ENCODE measurements at regions not wholly inside any gene's neighbourhood (a gene's known extent, or its start where the extent isn't known, plus 50 kb on each side); places are given as distances from the start of the nearest gene placed in this dataset.
A peak's percentile ranks its signal among the peaks of the same experiment; 100 is the strongest.

- no peak for DNase-seq (ENCODE audit: low spot score)
Measured at GRCh38 chr11:62073061-62073460, 50.8 kb upstream of the INCENP start.

- DNase-seq (ENCODE audit: low spot score): no peak
Measured at GRCh38 chr11:62071408-62071807, 52.4 kb upstream of the INCENP start.

GRCh38 chr11:62069986-62070919 is 53.6 kb upstream of the INCENP start:
- no peak for DNase-seq (ENCODE audit: low spot score)

GRCh38 chr11:62069374-62069773 is 54.4 kb upstream of the INCENP start:
- DNase-seq (ENCODE audit: low spot score): no peak

- DNase-seq (ENCODE audit: low spot score): no peak
Measured at GRCh38 chr11:62068730-62069129, 55.1 kb upstream of the INCENP start.

- no peak for DNase-seq (ENCODE audit: low spot score)
Measured at GRCh38 chr11:62067741-62068140, 56.1 kb upstream of the INCENP start.

- no peak for DNase-seq (ENCODE audit: low spot score)
Measured at GRCh38 chr11:62064221-62064620, 59.6 kb upstream of the INCENP start.

- no peak for DNase-seq (ENCODE audit: low spot score)
Measured at GRCh38 chr11:62062223-62062861, 61.5 kb upstream of the INCENP start.

GRCh38 chr11:62061356-62062222 is 62.2 kb upstream of the INCENP start:
- no peak for DNase-seq (ENCODE audit: low spot score)

- no peak for DNase-seq (ENCODE audit: low spot score)
Measured at GRCh38 chr11:62057069-62057468, 66.7 kb upstream of the INCENP start.

GRCh38 chr11:62055970-62056369 is 67.8 kb upstream of the INCENP start:
- no peak for DNase-seq (ENCODE audit: low spot score)

GRCh38 chr11:62054484-62055121 is 69.2 kb upstream of the INCENP start:
- peak; percentile 6 for DNase-seq (ENCODE audit: low spot score)

GRCh38 chr11:62054081-62054480 is 69.7 kb upstream of the INCENP start:
- no peak for DNase-seq (ENCODE audit: low spot score)

- DNase-seq (ENCODE audit: low spot score): no peak
Measured at GRCh38 chr11:62050716-62051115, 73.1 kb upstream of the INCENP start.

- no peak for DNase-seq (ENCODE audit: low spot score)
Measured at GRCh38 chr11:62048100-62048499, 75.7 kb upstream of the INCENP start.

GRCh38 chr11:62046568-62047100 is 77.2 kb upstream of the INCENP start:
- DNase-seq (ENCODE audit: low spot score): no peak

GRCh38 chr11:62044639-62045121 is 77.2 kb upstream of the FTH1 start:
- no peak for DNase-seq (ENCODE audit: low spot score)

GRCh38 chr11:62035293-62035692 is 67.9 kb upstream of the FTH1 start:
- DNase-seq (ENCODE audit: low spot score): no peak

- no peak for DNase-seq (ENCODE audit: low spot score)
Measured at GRCh38 chr11:62034036-62034338, 66.6 kb upstream of the FTH1 start.

- no peak for DNase-seq (ENCODE audit: low spot score)
Measured at GRCh38 chr11:62033191-62034035, 66.0 kb upstream of the FTH1 start.

Data from CD4-positive, alpha-beta T cell treated with Interleukin-15 for 4 hours (primary cell).